WERI-Rb-1 (cell line): ENCODE measurements at regions not wholly inside any gene's neighbourhood (a gene's known extent, or its start where the extent isn't known, plus 50 kb on each side); places are given as distances from the start of the nearest gene placed in this dataset.

Source experiments
- DNase-seq: peaks from one replicate; pipeline ENCODE4 v3.0.0-alpha.2; 2020
- H3K27ac ChIP-seq: fragments of 250-450 bp; sonication (Bioruptor Pico); 2 replicates; pipeline ENCODE4 v1.5.1; 2020; ENCODE audit warnings: mild to moderate bottlenecking, moderate library complexity
- H3K27me3 ChIP-seq: fragments of 250-450 bp; sonication (Bioruptor Pico); 2 replicates; pipeline ENCODE4 v1.5.1; 2021; ENCODE audit warnings: mild to moderate bottlenecking, low read depth, moderate library complexity; ENCODE audit not compliant: insufficient read depth, severe bottlenecking
- H3K36me3 ChIP-seq: fragments of 250-450 bp; sonication (Bioruptor Pico); 2 replicates; pipeline ENCODE4 v1.5.1; 2020; ENCODE audit warnings: mild to moderate bottlenecking, moderate library complexity
- H3K4me3 ChIP-seq: 2 replicates; pipeline ENCODE4 v1.5.1; 2011; ENCODE audit warnings: low read depth, mild to moderate bottlenecking, control low read depth, low read length
- H3K9me3 ChIP-seq: fragments of 250-450 bp; sonication (Bioruptor Pico); 2 replicates; pipeline ENCODE4 v1.5.1; 2021; ENCODE audit warnings: mild to moderate bottlenecking, moderate library complexity; ENCODE audit not compliant: severe bottlenecking
- TF ChIP-seq, protein P1 (sequence below): IDR thresholded peaks from 2 replicates; pipeline ENCODE4 v1.5.1; 2011; ENCODE audit warnings: low read depth, mild to moderate bottlenecking, control low read depth, inconsistent platforms, low read length

DNA sequence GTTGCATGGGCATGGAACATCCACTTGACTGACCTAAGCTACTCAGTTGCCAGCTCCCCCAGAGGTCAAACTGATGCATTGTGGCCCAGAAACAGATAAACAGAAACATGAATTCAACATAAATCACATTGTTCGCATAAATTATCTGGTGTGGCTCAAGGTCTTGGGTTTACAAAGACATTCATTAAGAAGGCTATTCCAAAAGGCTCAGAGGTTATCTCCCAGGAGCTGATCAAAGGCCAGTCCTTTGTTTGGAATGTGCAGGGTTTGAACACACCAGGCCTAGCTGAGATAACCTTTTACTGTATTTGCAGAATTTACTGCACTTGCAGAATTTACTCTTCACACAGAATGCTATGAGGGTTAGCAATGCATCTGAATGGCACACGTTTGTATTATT, 96.4 kb upstream of the DCD start:
- TF ChIP-seq, protein P1, sequence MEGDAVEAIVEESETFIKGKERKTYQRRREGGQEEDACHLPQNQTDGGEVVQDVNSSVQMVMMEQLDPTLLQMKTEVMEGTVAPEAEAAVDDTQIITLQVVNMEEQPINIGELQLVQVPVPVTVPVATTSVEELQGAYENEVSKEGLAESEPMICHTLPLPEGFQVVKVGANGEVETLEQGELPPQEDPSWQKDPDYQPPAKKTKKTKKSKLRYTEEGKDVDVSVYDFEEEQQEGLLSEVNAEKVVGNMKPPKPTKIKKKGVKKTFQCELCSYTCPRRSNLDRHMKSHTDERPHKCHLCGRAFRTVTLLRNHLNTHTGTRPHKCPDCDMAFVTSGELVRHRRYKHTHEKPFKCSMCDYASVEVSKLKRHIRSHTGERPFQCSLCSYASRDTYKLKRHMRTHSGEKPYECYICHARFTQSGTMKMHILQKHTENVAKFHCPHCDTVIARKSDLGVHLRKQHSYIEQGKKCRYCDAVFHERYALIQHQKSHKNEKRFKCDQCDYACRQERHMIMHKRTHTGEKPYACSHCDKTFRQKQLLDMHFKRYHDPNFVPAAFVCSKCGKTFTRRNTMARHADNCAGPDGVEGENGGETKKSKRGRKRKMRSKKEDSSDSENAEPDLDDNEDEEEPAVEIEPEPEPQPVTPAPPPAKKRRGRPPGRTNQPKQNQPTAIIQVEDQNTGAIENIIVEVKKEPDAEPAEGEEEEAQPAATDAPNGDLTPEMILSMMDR: no peak
- DNase-seq: no peak
- Histone ChIP-seq H3K36me3 (no peaks in the 10 kb centered on the region), H3K4me3 (no peak overlapping the region), H3K9me3 (no peaks in the 10 kb centered on the region), H3K27ac (no peak overlapping the region), H3K27me3 (peaks cover 9% of the 10 kb centered on the region)

- Histone ChIP-seq H3K9me3 (no peaks in the 10 kb centered on the region), H3K36me3 (no peaks in the 10 kb centered on the region)
- TF ChIP-seq, protein P1: no peak
Observed at GRCh38 chr12:54740882-54741281, 92.7 kb upstream of the DCD start.

DNA sequence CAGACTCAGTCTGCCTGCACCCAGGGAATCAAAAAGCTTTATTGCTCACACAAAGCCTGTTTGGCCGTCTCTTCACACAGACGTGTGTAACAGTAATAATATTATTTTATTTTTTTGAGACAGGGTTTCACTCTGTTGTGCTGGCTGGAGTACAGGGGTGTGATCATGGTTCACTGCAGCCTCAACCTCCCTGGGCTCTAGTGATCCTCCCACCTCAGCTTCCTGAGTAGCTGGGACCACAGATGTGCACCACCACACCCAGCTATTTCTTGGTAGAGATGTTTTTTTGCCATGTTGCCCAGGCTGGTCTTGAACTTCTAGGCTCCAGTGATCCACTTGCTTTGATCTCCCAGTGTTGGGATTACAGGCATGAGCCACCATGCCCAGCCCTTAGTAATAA, 88.4 kb upstream of the DCD start:
- Histone ChIP-seq H3K4me3 (no peak overlapping the region), H3K27me3 (peaks cover 37% of the 10 kb centered on the region), H3K27ac (no peak overlapping the region), H3K36me3 (no peaks in the 10 kb centered on the region), H3K9me3 (no peaks in the 10 kb centered on the region)
- TF ChIP-seq, protein P1: no peak
- DNase-seq: no peak

More at GRCh38 chr12:54740882-54741281, 92.7 kb upstream of the DCD start:
- DNase-seq: no peak
- Histone ChIP-seq H3K27me3 (peaks cover 14% of the 10 kb centered on the region), H3K4me3 (no peak overlapping the region), H3K27ac (no peak overlapping the region)

GRCh38 chr12:54734196-54734950, 86.2 kb upstream of the DCD start:
- TF ChIP-seq, protein P1: no peak
- Histone ChIP-seq H3K9me3 (no peaks in the 10 kb centered on the region), H3K4me3 (no peak overlapping the region), H3K36me3 (no peaks in the 10 kb centered on the region), H3K27me3 (peaks cover 41% of the 10 kb centered on the region), H3K27ac (no peak overlapping the region)
- no peak for DNase-seq

- no peaks in the 10 kb centered on the region for H3K36me3 ChIP-seq
- H3K27ac ChIP-seq: no peak overlapping the region
- no peak overlapping the region for H3K4me3 ChIP-seq
- peaks cover 5% of the 10 kb centered on the region for H3K9me3 ChIP-seq
- DNase-seq: peak; percentile 14
- TF ChIP-seq, protein P1: no peak; the same call in 1 of the 2 replicates
- peaks cover 25% of the 10 kb centered on the region for H3K27me3 ChIP-seq
Observed at GRCh38 chr12:54725233-54725843, 77.2 kb upstream of the DCD start.
